ENCODE measurements at regions not wholly inside any gene's neighbourhood (a gene's known extent, or its start where the extent isn't known, plus 50 kb on each side); places are given as distances from the start of the nearest gene placed in this dataset.

DNA sequence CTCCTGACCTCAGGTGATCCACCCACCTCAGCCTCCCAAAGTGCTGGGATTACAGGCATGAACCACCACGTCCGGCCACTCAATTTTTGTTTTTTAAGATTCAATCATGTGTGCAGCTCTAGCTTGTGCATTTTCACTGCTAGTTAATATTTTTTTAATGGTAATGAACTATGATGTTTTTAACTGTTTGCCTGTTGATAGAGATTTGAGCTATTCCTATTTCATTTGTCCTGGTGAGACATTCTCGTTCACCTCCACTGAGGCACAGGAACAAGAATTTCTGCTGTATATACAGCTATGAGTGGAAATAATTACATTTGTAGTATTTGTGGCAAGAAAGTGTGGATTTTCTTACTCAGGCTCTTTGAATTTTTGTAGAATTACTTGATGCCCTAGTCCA, 137.7 kb upstream of the MYOCD start:
- DNase-seq (ENCODE audit: low spot score), result no peak

DNA sequence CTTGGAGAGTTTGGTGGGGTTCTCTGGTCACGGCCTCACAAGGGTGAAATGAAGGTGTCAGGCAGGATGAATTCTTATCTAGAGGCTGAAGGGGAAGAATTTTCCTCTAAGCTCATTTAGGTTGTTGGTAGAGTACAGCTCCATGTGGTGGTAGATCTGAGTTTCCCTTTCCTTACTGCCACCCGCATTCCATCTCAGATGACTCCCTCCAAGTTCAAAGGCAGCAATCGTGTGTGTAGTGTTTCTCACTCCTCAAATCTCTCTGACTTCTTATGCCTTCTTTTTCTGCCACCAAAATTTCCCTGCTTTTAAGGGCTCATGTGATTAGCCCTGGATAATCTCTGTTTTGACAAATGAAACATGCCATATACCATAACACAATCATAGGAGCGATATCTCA, 135.5 kb upstream of the MYOCD start:
- DNase-seq (ENCODE audit: low spot score), result no peak

GRCh38 chr17:12536021-12536420, 129.7 kb upstream of the MYOCD start:
- DNase-seq (ENCODE audit: low spot score), result no peak

- no peak for DNase-seq (ENCODE audit: low spot score)
These were observed 129.2 kb upstream of the MYOCD start for GRCh38 chr17:12536472-12536871.

DNA sequence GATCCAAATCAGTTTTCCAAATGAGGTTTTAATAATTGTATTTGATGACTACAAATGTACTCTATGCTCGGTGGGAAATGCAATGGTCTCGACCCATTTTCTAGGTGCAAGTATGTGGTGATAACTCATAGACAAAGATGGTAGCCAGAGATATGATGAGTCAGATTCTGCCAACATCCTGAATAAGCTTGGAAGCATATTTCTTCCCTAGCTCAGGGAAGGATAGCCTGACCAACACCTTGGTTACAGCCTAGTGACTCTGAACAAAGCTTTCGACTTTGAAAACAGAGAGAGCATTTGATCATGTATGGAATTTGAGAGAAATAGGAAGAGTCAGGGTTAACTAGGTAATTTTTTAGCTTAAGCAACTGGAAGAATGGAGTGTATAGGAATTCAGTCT, 128.3 kb upstream of the MYOCD start:
- no peak for DNase-seq (ENCODE audit: low spot score)

GRCh38 chr17:12538003-12538402, 127.7 kb upstream of the MYOCD start:
- DNase-seq (ENCODE audit: low spot score), result no peak

- DNase-seq (ENCODE audit: low spot score), result peak; percentile 70
These were observed 119.7 kb upstream of the MYOCD start for GRCh38 chr17:12545877-12546513.

DNA sequence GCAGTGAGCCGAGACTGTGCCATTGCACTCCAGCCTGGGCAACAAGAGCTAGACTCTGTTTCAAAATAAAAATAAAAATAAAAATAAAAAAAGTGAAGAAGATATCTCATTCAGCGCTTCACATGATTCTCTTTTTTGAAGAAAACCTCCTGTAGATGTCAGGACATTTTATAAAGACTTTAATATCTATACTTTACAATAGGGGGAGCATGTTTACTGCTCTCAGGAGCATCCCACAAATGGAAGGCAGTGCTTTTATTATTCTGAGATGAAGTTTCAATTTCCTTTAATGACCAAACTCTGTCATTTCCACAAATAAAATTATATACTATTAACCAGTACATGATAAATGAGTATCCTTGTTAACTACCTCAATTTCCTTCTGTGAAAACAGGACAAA, 118.7 kb upstream of the MYOCD start:
- no peak for DNase-seq (ENCODE audit: low spot score)

GRCh38 chr17:12547831-12548230, 117.9 kb upstream of the MYOCD start:
- DNase-seq (ENCODE audit: low spot score), result no peak

DNA sequence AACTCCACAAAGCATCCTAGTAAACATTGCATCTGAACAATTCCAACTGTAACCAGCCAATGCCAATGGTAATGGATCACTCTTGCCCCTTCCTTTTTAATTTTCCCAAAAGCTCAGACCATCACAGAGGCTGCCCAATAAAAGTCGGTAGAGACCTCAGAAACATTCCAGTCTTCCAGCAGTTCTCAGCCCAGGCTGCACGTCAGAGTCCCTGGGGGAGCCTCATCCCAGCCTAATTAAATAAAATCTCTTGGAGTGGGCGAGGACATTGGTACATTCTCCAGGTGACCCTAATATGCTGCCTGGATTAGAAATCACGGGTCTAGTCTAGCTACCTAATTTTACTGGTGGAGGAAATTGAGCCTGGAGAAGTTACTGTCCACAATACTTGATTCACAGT, 117.1 kb upstream of the MYOCD start:
- no peak for DNase-seq (ENCODE audit: low spot score)

DNA sequence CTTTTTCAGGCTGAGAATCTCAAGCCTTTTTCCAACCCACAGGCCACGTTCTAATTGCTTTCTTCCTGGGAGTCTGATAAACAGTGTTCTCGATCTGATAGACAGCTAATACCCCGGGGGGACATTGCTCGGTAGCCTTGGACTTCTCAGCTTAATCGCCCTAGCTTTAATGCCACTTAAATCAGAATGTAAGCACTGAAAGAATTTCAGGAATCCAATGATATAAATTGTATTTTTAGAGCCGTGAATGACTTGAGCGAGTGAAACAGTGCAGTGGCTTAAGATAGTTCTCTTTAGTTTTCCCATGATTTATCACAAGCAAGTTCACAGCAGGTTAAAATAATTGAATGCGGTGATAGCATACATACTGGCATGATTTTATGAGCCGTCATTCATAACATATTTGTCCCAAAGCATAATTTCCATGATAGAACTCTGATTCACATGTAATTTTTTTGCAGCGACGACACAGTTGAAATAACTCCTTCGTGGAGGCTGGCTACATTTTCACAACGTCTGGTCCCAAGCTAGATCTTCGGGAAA, 116.1 kb upstream of the MYOCD start:
- no peak for DNase-seq (ENCODE audit: low spot score)

GRCh38 chr17:12553625-12554024, 112.1 kb upstream of the MYOCD start:
- DNase-seq (ENCODE audit: low spot score), result no peak

- no peak for DNase-seq (ENCODE audit: low spot score)
These were observed 111.4 kb upstream of the MYOCD start for GRCh38 chr17:12554251-12554650.

DNA sequence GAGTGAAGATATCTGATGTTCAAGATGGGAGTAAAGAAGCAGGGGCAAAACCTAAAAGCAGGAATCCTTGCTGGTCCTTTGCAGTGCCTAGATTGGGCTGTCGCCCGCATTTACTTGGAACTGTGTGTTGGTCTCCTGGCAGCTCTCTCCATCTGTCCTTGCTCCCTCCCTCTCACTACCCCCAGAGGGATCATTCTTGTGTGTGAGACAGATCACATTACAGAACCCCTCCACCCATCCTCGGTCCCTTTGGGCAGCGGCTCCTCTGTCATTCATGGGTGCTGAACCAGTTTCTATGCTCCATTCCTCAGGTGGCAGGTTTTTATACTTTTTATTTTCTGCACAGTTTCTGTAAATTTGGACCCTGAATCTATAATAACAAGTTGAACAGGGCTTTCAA, 99.4 kb upstream of the MYOCD start:
- DNase-seq (ENCODE audit: low spot score), result peak; percentile 39

DNA sequence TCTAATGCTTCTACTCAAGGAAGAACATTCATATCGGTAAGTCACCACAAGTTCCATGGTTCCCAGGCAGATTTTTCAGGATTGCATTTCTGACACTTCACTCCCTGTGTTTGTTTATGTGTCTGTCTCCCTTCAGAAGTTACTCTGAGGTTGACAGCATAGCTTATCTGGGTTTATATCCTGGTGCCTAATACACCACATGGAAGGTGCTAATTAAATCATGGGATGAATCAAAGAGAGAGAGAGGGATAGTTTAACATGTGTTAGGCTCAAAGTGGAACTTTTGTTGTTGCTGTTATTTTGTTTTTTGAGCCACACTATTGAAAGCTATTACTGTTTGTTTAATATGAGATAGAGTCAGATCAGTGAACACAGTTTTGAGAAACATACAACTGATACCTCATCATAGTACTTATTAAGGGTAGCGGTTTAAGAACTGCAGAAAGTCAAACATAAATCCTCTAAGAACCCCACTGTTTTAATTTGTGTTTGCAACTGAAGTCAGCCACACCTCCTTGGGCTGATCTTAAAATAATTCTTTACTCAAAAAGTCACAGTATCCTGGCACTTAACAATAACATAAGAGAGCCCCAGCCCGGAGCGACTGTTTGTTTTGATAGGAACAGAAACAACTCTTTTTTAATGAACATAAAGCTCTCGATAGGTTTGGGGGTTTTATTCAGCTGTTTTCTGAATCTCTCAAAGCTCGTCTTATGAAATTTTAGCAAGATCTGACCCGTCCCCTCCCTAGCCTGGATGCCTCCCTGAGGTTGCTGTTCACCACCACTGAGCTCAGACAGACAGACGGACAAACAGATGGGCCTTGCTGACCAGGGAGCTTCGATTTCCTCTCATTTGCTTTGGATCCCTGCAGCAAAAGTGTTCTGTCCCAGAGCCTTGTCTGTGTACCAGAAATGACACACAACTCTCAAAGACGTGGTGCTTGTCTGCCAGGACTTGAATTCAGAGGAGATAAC, 98.3 kb upstream of the MYOCD start:
- DNase-seq (ENCODE audit: low spot score), result no peak

DNA sequence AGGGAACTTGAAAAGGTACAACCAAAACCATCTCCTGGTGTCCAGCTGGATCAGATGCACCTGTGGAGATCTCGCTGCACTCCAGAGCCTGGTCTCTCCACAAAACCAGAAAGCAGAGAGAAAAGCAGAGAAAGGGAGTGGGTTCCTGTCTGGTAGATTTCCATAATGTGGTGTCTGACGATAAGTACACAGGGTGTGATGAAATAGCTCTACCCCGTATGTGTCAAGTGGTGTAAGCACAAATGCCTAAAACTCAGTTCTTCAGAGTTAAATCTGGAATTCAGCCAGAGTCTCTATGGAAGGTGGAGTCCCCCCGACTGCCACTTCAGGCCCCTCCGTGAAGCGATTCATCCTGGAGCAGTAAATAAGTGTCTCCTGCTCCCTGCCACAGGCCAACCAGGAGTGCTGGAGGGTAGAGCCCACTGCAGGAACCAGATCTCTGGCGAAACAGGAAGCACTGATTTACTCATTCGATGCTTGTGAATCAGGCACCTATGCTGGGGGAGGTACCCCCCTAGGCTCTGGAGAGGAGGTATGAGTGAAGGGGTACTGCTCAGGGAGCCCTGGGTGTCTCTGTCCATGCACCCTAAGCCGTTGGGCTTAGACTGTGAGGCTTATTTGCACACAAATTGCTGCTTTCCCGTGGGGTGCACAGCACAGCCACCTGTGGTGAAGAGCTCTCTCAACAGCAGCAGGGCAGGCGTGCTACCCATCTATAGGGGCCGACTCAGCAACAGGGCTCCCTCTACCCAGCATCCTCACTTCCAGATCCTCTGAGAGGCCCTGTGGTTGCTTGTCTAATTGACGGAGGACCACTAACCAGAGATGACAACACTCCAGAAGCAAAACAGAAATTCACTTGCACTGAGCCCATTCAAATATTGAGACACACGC, 97.1 kb upstream of the MYOCD start:
- no peak for DNase-seq (ENCODE audit: low spot score)

DNA sequence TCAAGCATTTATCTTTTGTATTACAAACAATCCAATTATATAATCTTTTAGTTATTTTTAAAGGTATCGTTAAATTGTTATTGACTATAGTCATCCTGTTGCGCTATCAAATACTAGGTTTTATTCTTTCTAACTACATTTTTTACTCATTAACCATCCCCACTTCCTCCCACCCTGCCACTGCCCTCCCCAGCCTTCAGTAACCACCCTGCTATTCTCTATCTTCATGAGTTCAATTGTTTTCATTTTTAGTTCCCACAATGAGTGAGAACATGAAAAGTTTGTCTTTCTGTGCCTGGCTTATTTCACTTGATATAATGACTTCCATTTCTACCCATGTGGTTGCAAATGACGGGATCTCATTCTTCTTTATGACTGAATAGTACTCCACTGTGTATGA, 94.1 kb upstream of the MYOCD start:
- no peak for DNase-seq (ENCODE audit: low spot score)

DNA sequence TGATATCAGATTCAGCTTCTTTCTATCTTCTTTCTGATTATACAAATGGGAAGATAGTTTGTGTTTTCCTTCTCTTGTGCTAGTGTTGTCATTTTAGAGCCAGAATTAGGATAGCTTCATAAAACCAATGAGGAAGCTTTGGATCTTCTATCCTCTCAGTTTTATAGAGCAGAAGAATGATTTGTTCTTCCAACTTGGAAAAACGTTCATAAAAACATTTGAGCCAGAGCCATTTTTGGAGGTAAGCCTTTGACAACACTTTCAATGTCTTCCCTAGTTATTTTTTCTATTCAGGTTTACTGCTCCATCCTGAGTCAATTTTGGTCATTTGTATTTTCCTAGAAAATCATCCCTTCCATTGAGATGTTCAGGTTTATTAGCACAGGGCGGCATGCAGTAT, 91.2 kb upstream of the MYOCD start:
- DNase-seq (ENCODE audit: low spot score), result no peak

- DNase-seq (ENCODE audit: low spot score), result no peak
These were observed 90.0 kb upstream of the MYOCD start for GRCh38 chr17:12575641-12576040.

GRCh38 chr17:12579288-12579687, 86.4 kb upstream of the MYOCD start:
- DNase-seq (ENCODE audit: low spot score), result no peak

DNA sequence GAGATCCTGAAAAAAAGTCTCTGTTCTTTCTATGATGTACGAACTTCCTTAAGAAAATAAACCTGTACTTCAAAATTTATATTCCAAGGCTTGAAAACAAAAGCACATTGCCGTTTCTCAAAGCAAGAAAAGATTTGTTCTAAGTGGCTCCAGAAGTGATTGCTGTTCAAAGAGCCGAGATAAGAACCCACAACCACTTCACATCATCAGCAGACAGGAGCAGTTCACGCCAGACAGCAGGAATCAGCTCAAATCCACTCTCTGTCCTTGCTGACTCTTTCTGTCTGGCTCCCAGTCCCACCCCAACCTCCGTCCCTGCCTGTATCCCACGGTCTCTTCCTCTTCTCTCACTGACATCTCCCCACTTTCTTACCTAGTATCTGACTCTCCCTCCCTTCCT, 85.0 kb upstream of the MYOCD start:
- no peak for DNase-seq (ENCODE audit: low spot score)

DNA sequence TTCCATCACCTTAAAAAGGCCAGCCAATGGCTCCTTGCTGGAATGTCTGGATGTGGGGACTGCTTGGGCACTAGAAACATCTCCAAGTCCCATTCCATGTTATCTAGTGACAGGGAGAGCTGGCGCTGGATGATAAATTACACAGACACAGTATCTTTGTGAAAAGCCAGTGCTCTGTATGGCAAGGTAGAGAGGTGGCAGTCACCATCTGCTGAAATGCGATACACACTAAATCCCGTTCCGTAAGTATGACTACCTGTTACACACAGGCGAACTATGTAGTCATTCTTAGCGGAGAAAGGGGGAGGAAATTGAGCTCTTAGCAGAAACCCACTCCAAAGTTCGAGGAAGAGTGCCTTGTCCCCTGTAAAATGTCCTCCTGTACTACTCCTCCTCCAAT, 81.0 kb upstream of the MYOCD start:
- no peak for DNase-seq (ENCODE audit: low spot score)
